ENCODE measurements at regions not wholly inside any gene's neighbourhood (a gene's known extent, or its start where the extent isn't known, plus 50 kb on each side); places are given as distances from the start of the nearest gene placed in this dataset.
"Not testable (repeated sequence)": the region's sequence is repeated elsewhere in the genome, so short reads cannot be mapped to it uniquely, and the experiment has no call there.

DNA sequence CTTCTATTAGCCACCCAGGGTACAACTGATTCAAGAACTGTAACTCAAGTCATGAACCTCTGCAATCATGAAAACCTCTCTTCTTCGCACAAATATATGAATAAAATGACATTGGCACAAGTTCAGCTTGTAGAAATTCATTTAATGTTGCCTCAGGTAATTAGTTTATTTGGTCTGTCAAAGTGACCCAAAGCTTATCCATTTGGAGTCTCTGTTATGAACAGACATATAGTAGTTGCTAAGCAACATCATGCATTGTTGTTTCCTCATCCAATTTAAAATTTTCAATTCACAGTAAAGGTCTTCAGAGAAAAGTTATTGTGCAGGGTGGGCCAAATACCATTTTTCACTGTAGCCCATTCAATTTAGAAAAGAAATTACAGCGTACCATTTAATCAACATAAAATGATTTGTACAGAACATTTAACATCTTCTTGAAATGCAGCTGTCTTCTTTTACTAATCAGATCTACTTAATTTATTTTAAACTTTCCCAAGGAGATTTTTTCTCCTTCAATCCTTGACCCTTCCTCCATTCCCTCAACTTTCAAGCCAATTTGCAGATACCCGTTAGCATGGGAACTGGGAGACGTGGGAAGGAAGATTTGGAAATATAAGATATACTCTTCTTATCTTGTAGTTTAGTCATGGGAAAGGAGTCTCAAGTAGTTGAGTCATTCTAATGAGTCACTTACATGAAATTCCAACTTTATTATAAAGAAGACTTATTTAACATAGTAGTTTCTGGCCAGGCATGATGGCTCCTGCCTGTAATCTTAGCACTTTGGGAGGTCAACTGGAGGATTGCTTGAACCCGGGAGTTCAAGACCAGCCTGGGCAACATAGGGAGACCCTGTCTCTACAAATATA, 231.3 kb downstream of the ATPSCKMT start:
- DNase-seq (ENCODE audit: low spot score) = no peak

DNA sequence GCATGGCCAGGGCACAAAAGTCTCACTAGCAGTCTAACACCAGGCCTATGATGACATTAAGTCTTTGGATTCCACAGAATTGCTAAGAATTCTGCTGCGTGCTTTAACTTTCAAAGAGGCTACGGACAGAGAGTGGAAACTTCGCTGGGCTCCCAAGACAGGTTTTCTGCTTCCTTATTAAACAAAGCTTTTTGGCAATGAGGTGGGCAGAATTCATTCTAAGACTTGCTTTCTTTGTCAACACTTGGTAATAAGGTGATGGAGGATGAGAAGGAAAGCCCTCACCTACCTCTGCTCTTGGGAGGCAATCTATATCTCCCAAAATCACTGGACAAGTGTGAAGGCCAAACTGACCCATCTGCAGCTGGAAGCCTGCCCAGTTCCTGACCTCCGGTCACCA, 231.9 kb downstream of the ATPSCKMT start:
- no peak for DNase-seq (ENCODE audit: low spot score)

DNA sequence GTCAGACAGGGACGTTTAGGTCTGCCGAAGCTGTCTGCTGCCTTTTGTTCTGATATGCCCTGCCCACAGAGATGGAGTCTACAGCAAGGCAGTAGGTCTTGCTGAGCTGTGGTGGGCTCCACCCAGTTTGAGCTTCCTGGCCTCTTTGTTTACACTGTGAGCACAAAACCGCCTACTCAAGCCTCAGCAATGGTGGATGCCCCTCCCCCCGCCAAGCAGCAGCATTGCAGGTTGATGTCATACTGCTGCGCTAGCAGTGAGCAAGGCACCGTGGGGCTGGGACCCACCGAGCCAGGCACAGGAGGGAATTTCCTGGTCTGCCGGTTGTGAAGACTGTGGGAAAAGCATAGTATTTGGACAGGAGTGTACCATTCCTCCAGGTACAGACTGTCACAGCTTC, 233.1 kb downstream of the ATPSCKMT start:
- DNase-seq (ENCODE audit: low spot score) = not testable (repeated sequence)

DNA sequence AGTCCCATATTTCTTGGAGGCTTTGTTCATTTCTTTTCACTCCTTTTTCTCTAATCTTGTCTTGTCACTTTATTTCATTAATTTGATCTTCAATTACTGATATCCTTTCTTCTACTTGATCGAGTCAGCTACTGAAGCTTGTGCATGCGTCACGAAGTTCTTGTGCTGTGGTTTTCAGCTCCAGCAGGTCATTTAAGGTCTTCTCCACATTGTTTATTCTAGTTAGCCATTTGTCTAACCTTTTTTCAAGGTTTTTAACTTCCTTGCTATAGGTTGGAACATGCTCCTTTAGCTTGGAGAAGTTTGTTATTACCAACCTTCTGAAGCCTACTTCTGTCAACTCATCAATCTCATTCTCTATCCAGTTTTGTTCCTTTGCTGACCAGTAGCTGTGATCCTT, 234.0 kb downstream of the ATPSCKMT start:
- DNase-seq (ENCODE audit: low spot score) = not testable (repeated sequence)

DNA sequence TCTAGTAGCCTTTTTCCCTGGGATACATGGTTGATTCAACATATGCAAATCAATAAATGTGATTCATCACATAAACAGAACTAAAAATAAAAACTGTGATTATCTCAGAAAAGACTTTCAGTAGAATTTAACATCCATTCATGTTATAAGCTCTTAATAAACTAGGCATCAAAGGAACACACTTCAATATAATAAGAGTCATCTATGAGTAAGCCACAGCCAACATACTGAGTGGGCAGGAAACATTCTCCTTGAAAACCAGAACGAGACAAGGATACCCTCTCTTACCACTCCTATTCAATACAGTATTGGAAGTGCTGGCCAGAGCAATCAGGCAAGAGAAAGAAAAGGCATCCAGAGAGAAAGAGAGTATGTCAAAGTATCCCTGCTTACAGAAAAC, 239.9 kb downstream of the ATPSCKMT start:
- no peak for DNase-seq (ENCODE audit: low spot score)

DNA sequence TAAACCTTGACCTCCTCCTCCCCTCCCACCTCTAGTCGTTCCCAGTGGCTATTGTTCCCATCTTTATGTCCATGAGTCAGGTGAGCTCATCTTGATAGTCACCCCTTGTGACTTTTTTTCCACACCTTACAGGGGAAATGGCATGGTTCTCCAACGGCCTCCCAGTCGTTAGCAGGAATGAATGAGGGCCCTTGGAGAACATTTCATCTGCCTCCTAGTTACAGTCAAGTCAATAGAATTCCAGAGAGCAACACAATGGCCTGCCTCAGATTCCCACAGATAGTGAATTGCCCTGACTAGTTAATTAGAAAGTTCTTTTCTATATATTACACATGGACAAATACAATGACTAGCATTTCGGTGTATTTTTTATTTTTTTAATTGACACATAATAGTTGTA, 262.6 kb downstream of the ATPSCKMT start:
- DNase-seq (ENCODE audit: low spot score) = no peak

DNA sequence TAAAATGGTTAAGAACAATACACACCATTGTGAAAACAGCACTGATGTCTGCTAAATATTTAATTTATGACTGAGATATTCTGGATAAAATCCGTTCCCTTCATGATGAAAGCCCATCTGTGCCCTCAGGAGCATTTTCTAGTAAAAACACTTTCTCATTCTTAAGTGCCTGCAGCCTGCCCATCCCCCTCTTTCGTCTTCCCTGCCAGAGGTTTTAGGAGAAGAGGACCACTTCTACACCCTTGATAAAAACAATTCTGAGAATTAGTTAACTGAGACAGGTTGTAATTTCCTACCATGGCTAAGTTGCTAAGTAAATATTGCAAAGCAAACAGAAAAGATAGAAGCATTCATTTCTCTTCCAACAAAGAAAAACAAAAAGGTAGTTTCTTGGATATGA, 272.6 kb downstream of the ATPSCKMT start:
- no peak for DNase-seq (ENCODE audit: low spot score)

DNA sequence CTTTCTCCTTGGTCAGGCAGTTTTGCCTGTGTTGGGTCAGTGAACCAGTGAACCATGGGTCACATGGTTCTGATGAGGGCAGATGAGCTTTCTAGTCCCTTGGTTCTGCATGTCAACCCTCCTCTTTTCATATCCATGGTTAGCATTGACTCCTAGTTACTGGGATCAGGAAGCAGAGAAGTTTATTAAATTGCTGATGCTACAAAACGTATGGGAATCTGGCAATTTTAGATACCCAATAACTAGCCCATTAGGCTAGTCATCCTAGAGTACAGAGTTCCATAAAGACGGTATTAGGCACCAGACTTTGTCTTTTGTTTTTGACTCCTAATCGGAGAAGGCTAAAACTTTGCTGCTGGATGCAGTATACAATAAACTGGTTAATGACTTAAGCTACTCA, 273.1 kb downstream of the ATPSCKMT start:
- DNase-seq (ENCODE audit: low spot score) = no peak

DNA sequence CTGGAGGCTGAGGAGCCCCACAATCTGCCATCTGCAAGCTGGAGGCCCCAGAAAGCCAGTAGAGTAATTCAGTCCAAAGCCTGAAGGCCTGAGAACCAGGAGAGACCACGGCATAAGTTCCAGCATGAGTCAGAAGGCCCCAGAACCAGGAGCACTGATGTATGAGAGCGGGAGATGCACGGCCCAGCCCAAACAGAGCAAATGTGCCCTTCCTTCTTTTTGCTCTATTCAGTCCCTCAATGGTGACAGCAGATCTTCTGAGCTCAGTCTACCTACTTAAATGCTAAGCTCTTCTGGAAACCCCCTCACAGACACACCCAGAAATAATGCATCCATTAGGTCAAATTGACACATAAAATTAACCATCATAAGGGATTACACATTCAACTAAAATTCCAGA, 277.6 kb downstream of the ATPSCKMT start:
- DNase-seq (ENCODE audit: low spot score) = no peak

DNA sequence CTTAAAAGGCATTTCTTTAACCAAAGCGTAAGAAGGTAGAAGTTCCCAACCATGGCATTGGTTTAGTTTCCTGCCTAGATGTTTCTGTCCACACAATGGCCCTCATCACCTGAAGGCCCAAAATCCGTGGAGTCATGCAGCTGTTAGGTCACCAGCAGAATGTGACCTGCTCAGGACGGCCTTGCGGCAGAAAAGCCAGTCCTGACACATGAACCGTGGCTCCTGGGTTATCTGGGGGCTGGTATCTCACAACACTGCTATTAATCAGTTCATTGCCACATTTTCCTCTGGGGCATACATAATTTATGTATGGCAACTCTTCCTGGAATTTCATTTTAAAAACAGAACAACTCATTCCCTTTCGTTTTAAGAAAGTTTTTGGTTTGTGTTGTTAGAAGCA, 278.4 kb downstream of the ATPSCKMT start:
- no peak for DNase-seq (ENCODE audit: low spot score)

DNA sequence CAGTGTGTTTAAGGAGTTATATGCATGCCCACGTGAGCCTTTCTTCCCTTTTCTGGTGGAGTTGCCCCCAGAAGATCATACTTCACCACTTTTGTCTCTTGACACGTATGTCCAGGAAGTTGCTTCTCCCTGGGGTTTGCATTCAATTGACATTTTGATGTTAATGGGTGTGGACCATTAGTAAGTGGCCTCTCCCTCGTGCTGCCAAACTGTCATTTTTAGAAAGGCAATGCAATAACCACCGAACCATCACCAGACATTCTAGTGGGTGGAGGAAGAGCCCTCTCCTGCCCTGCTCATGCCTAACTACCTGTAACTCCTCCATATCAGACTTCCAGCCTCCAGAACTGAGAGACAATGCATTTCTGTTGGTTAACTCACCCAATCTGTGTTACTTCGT, 290.8 kb downstream of the ATPSCKMT start:
- no peak for DNase-seq (ENCODE audit: low spot score)

DNA sequence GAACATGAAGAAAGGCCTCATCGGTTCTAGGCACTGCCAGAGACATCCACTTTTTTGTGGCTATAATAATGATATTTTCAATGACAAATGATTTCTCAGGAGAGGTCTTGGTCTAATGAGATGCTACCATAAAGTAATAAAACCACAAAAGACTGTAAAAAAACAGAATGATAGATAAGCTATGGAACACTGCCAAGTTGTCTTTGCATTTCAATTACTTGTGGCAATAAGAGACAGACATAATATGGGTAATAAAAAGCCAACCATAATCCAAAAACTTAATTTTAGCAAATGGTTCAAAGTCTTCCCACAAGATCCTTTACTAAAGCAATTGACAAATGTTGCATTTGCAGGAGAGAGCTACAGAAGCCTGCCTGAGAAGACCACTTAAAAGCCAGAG, 292.5 kb downstream of the ATPSCKMT start:
- DNase-seq (ENCODE audit: low spot score) = no peak

DNA sequence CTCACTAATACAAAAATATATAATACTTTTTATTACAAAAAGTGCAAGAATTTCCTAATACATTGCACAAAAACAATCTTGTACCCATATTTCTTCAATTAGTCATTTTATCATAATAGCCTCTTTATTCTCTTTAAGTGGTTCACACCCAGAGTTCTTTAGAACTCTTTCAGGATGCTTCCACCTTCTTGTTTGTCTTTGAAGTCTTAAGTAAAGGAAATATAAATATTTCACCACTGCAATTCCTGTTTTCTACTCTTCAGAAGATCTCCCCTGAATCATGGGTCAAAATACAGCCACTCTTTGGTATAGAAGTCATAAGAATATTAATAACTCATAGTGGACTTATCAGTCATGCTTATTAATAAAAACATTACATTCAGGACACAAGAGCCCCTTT, 293.0 kb downstream of the ATPSCKMT start:
- DNase-seq (ENCODE audit: low spot score) = no peak

DNA sequence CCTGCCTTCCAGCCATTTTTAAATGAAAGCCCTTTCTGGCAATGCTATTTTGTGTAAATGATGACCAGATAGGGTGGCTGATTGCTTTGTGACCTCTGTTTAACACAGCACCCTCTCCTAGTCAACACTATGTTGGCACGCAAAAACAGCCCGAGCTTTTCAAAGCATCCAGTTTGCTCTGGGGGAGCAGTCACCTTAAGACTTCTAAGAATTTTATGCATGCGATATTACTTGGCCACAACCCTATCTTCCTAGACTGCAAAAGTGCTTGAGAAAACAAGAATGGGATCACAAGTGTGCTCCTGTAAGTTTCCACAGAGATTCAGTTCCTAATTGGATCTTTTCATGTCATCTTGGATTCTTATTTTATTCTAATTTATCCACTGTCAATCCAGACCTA, 294.1 kb downstream of the ATPSCKMT start:
- no peak for DNase-seq (ENCODE audit: low spot score)

DNA sequence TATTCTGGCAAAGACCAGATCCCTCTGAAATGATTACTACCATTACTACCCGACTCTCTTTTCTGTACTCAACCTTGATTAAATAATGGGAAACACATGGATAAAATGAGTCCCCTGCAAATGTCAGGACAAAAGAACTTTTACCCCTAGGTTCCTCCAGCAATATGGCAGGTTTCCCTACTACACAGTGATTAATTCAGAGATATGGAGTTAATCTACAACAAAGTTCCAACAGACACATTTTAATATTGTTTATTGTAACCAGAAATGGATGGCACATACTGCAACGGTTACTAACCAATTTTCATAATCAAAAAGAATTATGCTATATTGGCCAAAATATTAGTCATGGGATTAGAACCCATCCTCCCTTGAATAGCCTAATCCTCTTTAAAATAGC, 294.8 kb downstream of the ATPSCKMT start:
- no peak for DNase-seq (ENCODE audit: low spot score)

DNA sequence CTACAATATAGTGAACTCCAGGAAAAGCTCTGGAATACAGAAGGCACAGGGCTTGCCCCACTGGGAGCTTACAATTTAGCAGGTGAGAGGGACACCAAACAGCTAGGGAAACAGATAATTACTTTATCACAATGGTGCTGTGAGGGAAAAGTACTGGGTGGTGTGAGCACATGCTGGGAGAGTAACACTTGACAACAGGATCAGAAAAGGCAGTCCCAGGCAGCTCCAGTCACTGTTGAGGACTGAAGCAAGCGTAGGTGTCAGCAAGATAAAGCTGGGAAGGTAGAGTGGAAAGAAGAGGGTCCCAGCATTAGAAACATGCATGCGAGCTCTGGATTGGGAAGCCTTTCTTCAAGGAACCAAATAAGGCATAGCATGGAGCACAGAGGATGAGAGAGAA, 296.0 kb downstream of the ATPSCKMT start:
- DNase-seq (ENCODE audit: low spot score) = no peak

DNA sequence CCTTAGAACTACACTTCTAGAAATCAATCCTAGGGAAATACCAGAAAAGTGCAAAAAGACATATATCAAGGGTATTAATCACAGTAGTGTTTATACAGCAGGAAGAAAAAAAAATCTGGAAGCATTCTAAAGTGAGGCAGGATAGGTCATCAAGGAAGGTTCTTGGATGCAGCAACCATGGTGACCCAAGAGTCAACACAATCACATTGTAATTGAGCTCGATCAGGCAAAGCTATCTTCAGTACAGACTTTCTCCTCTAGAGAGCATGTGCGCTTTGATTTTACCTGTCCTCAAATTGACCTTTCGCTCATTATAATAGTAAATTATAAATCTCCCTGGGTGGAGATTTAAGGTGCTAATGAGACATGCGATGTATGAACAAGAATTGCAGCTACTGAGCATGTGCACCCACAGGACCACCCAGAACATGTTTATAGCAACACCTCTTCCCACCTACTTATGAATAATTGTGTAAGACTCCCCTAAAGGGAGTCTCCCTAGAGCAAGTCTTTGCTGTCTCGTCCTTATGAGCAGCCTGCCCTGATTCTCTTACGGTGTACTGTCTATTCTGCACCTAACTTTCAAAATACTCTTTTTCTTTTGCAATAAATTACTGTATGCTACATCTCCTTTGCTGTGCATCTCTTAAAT, 297.7 kb downstream of the ATPSCKMT start:
- DNase-seq (ENCODE audit: low spot score) = no peak

DNA sequence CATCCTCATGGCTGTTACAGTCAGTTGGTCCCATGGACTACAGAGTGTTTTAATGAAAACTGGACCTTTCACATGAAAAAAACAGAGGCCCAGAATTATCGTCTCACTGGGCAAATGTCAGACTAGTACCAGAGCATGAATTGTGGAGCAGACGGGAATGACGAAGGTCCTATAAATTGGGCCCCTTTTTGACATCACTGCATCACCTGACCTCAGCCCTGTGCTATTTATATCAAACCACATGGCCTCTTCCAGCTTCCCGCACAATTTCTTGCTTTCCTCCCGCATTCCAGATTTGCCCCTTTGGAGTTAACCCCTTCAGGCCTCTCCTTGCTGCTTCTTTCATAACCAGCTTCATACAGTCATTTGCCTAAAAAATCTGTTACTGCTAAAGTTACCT, 301.7 kb downstream of the ATPSCKMT start:
- DNase-seq (ENCODE audit: low spot score) = no peak

DNA sequence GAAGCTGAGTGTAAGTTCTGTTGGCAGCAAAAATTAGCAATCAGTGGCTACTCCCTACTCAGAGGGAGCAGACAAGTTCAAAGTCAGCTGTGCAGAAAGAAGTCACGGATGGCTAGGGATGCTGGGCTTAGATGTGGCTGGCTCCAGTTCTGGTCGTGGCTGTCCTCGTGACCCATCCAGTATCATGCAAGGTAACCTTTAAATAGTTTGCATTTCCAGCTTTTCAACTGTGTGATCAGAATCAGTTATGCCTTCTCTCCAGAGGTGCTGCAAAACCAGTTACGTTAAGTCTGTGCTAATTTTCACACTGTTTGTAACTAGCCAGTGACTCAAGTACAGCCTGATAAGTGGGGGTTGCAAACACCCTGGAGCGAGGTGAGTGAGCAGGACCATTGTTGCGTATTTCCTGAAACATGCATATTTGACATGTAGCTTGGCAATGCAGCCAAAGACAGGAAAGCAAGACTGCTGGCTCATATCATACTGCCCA, 302.4 kb downstream of the ATPSCKMT start:
- DNase-seq (ENCODE audit: low spot score) = no peak

DNA sequence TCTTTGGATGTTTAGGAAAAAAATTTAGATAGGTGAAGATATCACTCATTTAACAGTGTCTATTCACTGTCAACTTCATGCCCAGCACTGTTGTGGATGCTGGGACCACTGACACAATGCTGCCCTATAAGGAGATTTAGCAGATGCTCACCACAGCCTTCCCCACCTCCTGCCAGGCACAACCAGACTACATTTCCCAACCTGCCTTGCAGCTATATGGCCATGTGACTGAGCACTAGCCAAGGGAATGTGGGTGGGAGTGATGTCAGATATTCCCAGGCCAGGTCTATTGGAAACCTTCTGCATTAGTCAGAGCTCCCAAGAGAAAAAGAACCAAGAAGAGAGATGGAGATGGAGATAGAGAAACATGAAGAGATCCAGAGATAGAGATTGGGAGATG, 302.6 kb upstream of the TAS2R1 start:
- no peak for DNase-seq (ENCODE audit: low spot score)

DNA sequence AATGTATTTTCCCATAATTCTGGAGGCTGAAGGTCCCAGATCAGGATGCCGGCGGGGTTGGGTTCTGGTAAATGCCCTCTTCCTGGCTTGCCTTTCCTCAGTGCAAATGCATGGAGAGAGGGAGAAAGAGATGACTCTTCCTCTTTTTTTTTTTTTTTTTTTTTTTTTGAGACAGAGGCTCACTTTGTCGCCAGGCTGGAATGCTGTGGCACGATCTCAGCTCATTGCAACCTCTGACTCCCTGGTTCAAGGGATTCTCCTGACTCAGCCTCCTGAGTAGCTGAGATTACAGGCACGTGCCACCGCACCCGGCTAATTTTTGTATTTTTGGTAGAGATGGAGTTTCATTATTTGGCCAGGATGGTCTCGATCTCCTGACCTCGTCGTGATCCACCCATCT, 300.0 kb upstream of the TAS2R1 start:
- DNase-seq (ENCODE audit: low spot score) = no peak

DNA sequence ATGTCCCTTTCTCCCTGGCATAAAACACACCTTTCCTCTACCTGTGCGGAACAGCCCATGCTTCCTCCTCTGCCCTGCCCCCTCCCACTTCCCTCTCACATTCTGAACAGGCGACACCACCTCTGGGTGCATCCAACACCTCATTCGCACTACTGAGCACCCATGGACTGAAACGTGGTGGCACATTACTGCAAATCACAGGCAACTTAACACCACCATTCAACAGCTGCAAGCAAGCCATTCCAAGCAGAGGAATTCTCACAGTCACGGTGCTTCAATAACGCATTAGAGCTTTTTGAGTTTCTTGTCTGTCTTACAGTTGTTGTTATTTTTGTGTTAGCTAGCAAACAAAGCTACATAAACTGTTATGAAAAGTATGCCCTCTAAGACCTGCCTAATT, 298.2 kb upstream of the TAS2R1 start:
- no peak for DNase-seq (ENCODE audit: low spot score)

DNA sequence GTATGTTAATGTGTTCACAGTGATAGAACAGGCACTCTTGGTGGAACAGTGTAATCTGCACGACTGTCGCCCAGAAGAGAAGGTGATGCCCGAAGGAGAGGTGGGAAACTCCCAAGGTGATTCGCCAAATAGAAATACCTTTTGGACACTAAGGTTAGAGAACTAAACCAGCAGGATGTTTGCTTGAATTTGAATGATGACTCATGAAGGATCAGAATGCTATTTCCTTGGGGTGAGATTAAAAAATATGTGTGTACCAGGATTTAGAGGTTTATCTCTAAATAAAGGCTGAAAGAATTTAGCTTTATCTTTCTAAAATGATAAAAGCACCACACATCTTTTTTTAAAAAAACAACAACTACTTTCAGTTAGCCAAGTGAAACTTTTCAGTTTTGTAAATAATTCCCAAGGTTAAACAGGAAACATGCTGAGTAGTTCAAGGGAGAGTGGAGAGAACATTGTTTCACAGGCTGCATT, 297.4 kb upstream of the TAS2R1 start:
- DNase-seq (ENCODE audit: low spot score) = no peak
